ENCODE measurements at regions not wholly inside any gene's neighbourhood (a gene's known extent, or its start where the extent isn't known, plus 50 kb on each side); places are given as distances from the start of the nearest gene placed in this dataset.

DNA sequence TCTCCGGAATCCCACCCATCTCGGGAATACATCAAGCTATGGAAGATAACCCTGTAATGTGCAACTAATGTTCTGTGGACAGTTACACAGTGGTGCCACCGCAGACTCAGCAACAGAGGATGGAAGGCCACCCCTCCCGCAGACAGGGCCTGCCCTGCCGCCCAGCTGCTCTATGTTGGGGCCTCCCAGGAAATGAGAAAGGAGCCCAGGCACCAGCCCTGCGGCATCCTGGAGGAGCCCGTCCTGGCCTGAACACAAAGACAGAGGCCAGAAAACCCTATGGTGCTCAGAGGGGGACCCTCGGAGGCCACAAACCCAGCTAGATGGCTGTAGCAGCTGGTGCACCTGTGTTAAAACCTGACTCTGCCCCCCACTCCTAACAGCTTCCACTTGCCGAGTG, 216.1 kb upstream of the RPL38 start:
- Histone ChIP-seq H4K20me1 (ENCODE audit: low read length) (no peaks in the 10 kb centered on the region), H3F3A (ENCODE audit: low read length, unreplicated experiment) (no peaks in the 10 kb centered on the region), H3K4me2 (ENCODE audit: low read length) (no peak overlapping the region), H3K4me3 (ENCODE audit: low read length) (no peak overlapping the region), H3K36me3 (ENCODE audit: low read depth, low read length) (no peaks in the 10 kb centered on the region), H3K9me2 (replicated peaks; ENCODE audit: low read length) (no peaks in the 10 kb centered on the region), H3K79me2 (ENCODE audit: low read length) (no peaks in the 10 kb centered on the region), H3K4me1 (ENCODE audit: insufficient read depth, low read length) (no peaks in the 10 kb centered on the region), H3K9me3 (ENCODE audit: low read length) (no peaks in the 10 kb centered on the region), H3K27ac (ENCODE audit: low read length) (no peak overlapping the region), H3K27me3 (ENCODE audit: low read length) (peaks cover 35% of the 10 kb centered on the region), H3K9ac (ENCODE audit: low read length) (no peak overlapping the region), H2AFZ (ENCODE audit: low read length) (no peak overlapping the region)
- POLR2A ChIA-PET (ENCODE audit: unreplicated experiment): no interaction called here
- no peak for DNase-seq
- no TSS peak for BruUV-seq (replicated peaks)
- CTCF ChIA-PET: no interaction called here
- TF ChIP-seq EZH2phosphoT487 (IDR thresholded peaks at IDR 0.05; ENCODE audit: borderline replicate concordance, low read length): no peak
- no peak for TF ChIP-seq EZH2 (IDR thresholded peaks at IDR 0.05; ENCODE audit: low read length, unreplicated experiment)
- TF ChIP-seq, protein P1, sequence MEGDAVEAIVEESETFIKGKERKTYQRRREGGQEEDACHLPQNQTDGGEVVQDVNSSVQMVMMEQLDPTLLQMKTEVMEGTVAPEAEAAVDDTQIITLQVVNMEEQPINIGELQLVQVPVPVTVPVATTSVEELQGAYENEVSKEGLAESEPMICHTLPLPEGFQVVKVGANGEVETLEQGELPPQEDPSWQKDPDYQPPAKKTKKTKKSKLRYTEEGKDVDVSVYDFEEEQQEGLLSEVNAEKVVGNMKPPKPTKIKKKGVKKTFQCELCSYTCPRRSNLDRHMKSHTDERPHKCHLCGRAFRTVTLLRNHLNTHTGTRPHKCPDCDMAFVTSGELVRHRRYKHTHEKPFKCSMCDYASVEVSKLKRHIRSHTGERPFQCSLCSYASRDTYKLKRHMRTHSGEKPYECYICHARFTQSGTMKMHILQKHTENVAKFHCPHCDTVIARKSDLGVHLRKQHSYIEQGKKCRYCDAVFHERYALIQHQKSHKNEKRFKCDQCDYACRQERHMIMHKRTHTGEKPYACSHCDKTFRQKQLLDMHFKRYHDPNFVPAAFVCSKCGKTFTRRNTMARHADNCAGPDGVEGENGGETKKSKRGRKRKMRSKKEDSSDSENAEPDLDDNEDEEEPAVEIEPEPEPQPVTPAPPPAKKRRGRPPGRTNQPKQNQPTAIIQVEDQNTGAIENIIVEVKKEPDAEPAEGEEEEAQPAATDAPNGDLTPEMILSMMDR (conservative IDR thresholded peaks at IDR 0.05; ENCODE audit: low read depth, low read length): no peak
- ATAC-seq: no peak
- intact Hi-C loops (cut with micrococcal nuclease): no loop called here

GRCh38 chr17:73987845-73988509, 215.5 kb upstream of the RPL38 start:
- ChIA-PET POLR2A (ENCODE audit: unreplicated experiment) (no interaction called here), CTCF (no interaction called here)
- H3K4me1 ChIP-seq (ENCODE audit: insufficient read depth, low read length): no peaks in the 10 kb centered on the region
- H3K27me3 ChIP-seq (ENCODE audit: low read length): peaks cover 30% of the 10 kb centered on the region
- TF ChIP-seq, protein P1 (conservative IDR thresholded peaks at IDR 0.05; ENCODE audit: low read depth, low read length): no peak
- no peak for TF ChIP-seq EZH2 (IDR thresholded peaks at IDR 0.05; ENCODE audit: low read length, unreplicated experiment)
- TF ChIP-seq EZH2phosphoT487 (IDR thresholded peaks at IDR 0.05; ENCODE audit: borderline replicate concordance, low read length): no peak
- no peak overlapping the region for H2AFZ ChIP-seq (ENCODE audit: low read length)
- intact Hi-C loops (cut with micrococcal nuclease): no loop called here
- H3K4me2 ChIP-seq (ENCODE audit: low read length): no peak overlapping the region
- ATAC-seq (no peak), DNase-seq (no peak)
- no peak overlapping the region for H3K27ac ChIP-seq (ENCODE audit: low read length)
- H3K4me3 ChIP-seq (ENCODE audit: low read length): no peak overlapping the region
- H4K20me1 ChIP-seq (ENCODE audit: low read length): no peaks in the 10 kb centered on the region
- no peaks in the 10 kb centered on the region for H3K9me2 ChIP-seq (replicated peaks; ENCODE audit: low read length)
- H3K9ac ChIP-seq (ENCODE audit: low read length): no peak overlapping the region
- H3K79me2 ChIP-seq (ENCODE audit: low read length): no peaks in the 10 kb centered on the region
- no peaks in the 10 kb centered on the region for H3K36me3 ChIP-seq (ENCODE audit: low read depth, low read length)
- no peaks in the 10 kb centered on the region for H3F3A ChIP-seq (ENCODE audit: low read length, unreplicated experiment)
- BruUV-seq (replicated peaks): no TSS peak
- no peaks in the 10 kb centered on the region for H3K9me3 ChIP-seq (ENCODE audit: low read length)

- DNase-seq (no peak), ATAC-seq (no peak)
- Histone ChIP-seq H3K9me3 (ENCODE audit: low read length) (no peaks in the 10 kb centered on the region), H2AFZ (ENCODE audit: low read length) (no peak overlapping the region), H3K4me1 (ENCODE audit: insufficient read depth, low read length) (no peaks in the 10 kb centered on the region), H3K27ac (ENCODE audit: low read length) (no peak overlapping the region), H3K79me2 (ENCODE audit: low read length) (no peaks in the 10 kb centered on the region), H3K4me2 (ENCODE audit: low read length) (no peak overlapping the region), H3K9ac (ENCODE audit: low read length) (no peak overlapping the region), H3F3A (ENCODE audit: low read length, unreplicated experiment) (no peaks in the 10 kb centered on the region), H3K27me3 (ENCODE audit: low read length) (peaks cover 26% of the 10 kb centered on the region), H4K20me1 (ENCODE audit: low read length) (no peaks in the 10 kb centered on the region), H3K9me2 (replicated peaks; ENCODE audit: low read length) (no peaks in the 10 kb centered on the region), H3K36me3 (ENCODE audit: low read depth, low read length) (no peaks in the 10 kb centered on the region), H3K4me3 (ENCODE audit: low read length) (no peak overlapping the region)
- intact Hi-C loops (cut with micrococcal nuclease): no loop called here
- CTCF ChIA-PET: no interaction called here
- TF ChIP-seq EZH2 (IDR thresholded peaks at IDR 0.05; ENCODE audit: low read length, unreplicated experiment) (no peak), EZH2phosphoT487 (IDR thresholded peaks at IDR 0.05; ENCODE audit: borderline replicate concordance, low read length) (no peak)
- TF ChIP-seq, protein P1 (conservative IDR thresholded peaks at IDR 0.05; ENCODE audit: low read depth, low read length): no peak
- no TSS peak for BruUV-seq (replicated peaks)
- POLR2A ChIA-PET (ENCODE audit: unreplicated experiment): no interaction called here
Observed at GRCh38 chr17:73989671-73990070, 213.8 kb upstream of the RPL38 start.

Data from PC-3 (cell line).